Muscle of leg (tissue), 3 donors: ENCODE measurements at regions not wholly inside any gene's neighbourhood (a gene's known extent, or its start where the extent isn't known, plus 50 kb on each side); places are given as distances from the start of the nearest gene placed in this dataset.

Experiments
- DNase-seq: peaks from one replicate; pipeline ENCODE4 v3.0.0; 2013
- H3K27ac ChIP-seq: one replicate; pipeline ENCODE4 v1.5.1; 2013; ENCODE audit warnings: mild to moderate bottlenecking, low read length, control low read depth
- H3K27me3 ChIP-seq: one replicate; pipeline ENCODE4 v1.6.1; 2013; ENCODE audit warnings: low read length; ENCODE audit not compliant: control insufficient read depth, insufficient read depth
- H3K36me3 ChIP-seq: one replicate; pipeline ENCODE4 v1.6.1; 2013; ENCODE audit warnings: low read length; ENCODE audit not compliant: control insufficient read depth, insufficient read depth
- H3K4me1 ChIP-seq: one replicate; pipeline ENCODE4 v1.6.1; 2013; ENCODE audit warnings: low read length; ENCODE audit not compliant: control insufficient read depth, insufficient read depth
- H3K4me3 ChIP-seq: one replicate; pipeline ENCODE4 v1.5.1; 2013; ENCODE audit warnings: low read length, control low read depth
- H3K9me3 ChIP-seq: replicated peaks from 2 replicates; pipeline ENCODE4 v1.6.1; 2013; ENCODE audit warnings: low read depth, low read length; ENCODE audit not compliant: control insufficient read depth
- WGBS: methylation state at CpG from one replicate; pipeline ENCODE4 v1.1.5; 2013; ENCODE audit warnings: missing lambda C conversion rate; ENCODE audit not compliant: insufficient coverage; 5-methylcytosine and 5-hydroxymethylcytosine counted together

- 80% methylated on average over 5 of the region's 6 CpGs for whole genome bisulfite sequencing
- Histone ChIP-seq H3K9me3 (no peaks in the 10 kb centered on the region), H3K4me1 (no peaks in the 10 kb centered on the region), H3K4me3 (no peak overlapping the region), H3K27ac (no peak overlapping the region), H3K27me3 (no peaks in the 10 kb centered on the region), H3K36me3 (no peaks in the 10 kb centered on the region)
- no peak for DNase-seq
These were observed 168.7 kb upstream of the BMPER start for GRCh38 chr7:33736521-33737221.

DNA sequence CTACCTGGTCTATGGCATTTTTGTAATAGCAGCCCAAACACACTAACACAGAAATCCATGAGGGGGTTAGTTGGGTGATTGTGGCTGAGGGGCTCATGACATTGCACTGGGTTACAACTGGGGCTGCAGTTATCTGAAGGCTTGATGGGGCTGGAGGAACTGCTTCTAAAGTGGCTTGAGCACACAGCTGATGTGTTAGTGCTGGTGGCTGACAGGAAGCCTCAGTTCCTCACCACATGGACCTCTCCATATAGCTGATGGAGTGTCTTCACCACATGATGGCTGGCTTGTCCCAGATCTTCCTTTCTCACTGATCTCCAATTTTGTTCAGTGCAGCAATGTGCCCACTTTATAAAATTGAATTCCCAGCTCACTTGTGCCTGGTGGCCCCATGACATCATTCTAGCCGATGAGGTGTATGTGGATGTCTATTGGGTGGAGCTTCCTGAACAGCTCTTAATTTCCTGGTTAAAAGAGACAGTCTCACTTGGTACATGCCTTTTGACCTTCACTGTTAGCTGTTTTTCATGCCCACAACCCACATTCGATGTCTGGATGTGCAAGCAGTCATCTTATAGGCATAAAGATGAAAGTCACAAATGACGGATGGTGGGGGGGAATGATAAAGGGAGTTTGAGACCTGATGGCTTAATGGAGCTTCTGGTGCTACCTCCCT is 166.9 kb upstream of the BMPER start:
- no peaks in the 10 kb centered on the region for H3K27me3 ChIP-seq
- 100% methylated on average over 1 of the region's 3 CpGs for WGBS

GRCh38 chr7:33739286-33739685 is 166.1 kb upstream of the BMPER start:
- Histone ChIP-seq H3K4me1 (no peaks in the 10 kb centered on the region), H3K36me3 (no peaks in the 10 kb centered on the region), H3K27me3 (no peaks in the 10 kb centered on the region), H3K9me3 (peaks cover 5% of the 10 kb centered on the region), H3K27ac (no peak overlapping the region), H3K4me3 (no peak overlapping the region)
- no peak for DNase-seq
- no CpG with 5 or more reads among the region's 4 CpGs for WGBS

More for the DNA sequence above, 166.9 kb upstream of the BMPER start:
- Histone ChIP-seq H3K4me1 (no peaks in the 10 kb centered on the region), H3K4me3 (no peak overlapping the region), H3K9me3 (no peaks in the 10 kb centered on the region), H3K27ac (no peak overlapping the region), H3K36me3 (no peaks in the 10 kb centered on the region)
- DNase-seq = no peak

DNA sequence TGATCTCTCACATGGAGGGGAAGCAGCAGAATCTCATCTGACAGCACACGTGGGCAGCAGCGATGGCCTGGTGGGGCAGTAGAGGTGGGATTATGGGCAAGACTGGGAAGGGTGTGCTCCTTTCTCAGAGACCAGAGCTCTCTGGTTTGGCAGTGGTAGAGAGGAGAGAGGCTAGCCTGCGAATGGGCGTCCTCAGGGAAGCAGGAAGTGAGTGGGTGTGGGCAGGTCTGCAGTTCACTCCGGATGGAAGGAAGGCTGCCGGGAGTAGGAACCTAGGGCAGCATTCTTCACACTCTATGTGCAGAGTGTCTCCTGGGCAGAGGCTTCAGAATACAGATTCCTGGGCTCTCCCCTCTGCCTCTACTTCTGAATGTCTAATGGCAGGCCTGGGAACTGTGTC is 162.8 kb upstream of the BMPER start:
- no peak for DNase-seq
- H3K27ac ChIP-seq = no peak overlapping the region
- H3K27me3 ChIP-seq = no peaks in the 10 kb centered on the region
- no peak overlapping the region for H3K4me3 ChIP-seq
- H3K9me3 ChIP-seq = peaks cover 5% of the 10 kb centered on the region
- 90% methylated on average over 4 of the region's 6 CpGs for WGBS
- no peaks in the 10 kb centered on the region for H3K4me1 ChIP-seq
- H3K36me3 ChIP-seq = no peaks in the 10 kb centered on the region

- no peak for DNase-seq
- Histone ChIP-seq H3K27ac (no peak overlapping the region), H3K9me3 (peaks cover 5% of the 10 kb centered on the region), H3K4me3 (no peak overlapping the region), H3K4me1 (no peaks in the 10 kb centered on the region), H3K36me3 (no peaks in the 10 kb centered on the region), H3K27me3 (no peaks in the 10 kb centered on the region)
- WGBS = 91% methylated on average over 3 of the region's 4 CpGs
These were observed 162.2 kb upstream of the BMPER start for GRCh38 chr7:33742999-33743587.

DNA sequence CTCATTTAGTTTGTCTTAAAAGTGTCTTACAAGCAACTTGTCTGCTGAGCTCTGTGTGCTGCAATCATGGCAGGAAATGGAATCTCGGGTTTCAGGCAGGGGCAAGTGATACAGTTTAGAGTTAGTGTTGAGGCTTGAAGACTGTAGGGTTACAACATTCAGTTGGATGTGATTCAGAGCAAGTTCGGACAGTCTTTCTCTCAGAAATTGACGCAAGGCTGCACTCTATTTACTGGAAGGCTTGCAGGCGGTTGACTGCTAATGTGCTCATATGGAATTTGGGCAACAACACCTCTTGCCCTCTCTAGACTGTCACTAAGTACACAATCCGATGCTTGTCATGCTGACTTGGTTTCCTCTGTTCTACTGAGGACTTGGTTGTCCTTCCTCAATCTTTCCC is 161.7 kb upstream of the BMPER start:
- Histone ChIP-seq H3K27me3 (no peaks in the 10 kb centered on the region), H3K36me3 (no peaks in the 10 kb centered on the region), H3K27ac (no peak overlapping the region), H3K4me1 (no peaks in the 10 kb centered on the region), H3K9me3 (peaks cover 5% of the 10 kb centered on the region), H3K4me3 (no peak overlapping the region)
- no peak for DNase-seq
- WGBS = 73% methylated on average over 4 of the region's 5 CpGs

DNA sequence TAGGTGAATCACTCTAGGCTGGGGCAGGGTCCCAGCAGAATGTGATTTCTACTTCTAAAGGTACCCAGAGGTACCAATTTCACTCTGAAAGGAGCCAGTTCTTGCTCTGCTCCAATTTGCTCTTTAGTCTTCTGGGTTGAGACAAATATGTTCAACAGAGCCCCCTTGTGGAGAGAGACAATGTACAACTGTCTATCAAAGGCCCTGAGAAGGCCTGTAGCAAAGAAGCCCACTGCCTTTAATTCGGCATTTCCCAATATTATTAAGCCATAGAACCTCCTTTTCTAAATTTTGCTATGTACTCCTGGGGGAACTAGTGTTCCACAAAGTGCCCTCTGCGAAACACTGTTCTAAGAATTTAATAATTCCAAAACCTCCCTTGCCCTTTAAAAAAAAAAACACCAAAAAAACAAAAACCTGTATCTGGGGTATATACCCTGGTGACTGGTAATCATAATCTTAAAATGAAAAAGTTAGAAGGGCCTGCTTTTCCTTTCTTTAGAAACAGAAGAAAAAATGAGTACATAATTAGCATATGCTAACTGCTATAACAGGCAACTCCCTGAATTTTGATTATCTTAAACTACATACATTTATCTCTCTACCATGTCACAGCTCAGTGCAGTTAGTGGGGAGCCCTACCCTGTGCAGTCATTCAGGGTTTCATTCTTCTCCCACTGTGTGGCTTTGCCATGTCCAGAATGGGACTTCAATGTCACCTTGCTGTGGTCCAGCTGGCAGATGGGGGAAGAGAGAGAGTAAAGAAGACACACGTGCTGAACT is 160.9 kb upstream of the BMPER start:
- Histone ChIP-seq H3K4me1 (no peaks in the 10 kb centered on the region), H3K9me3 (peaks cover 5% of the 10 kb centered on the region), H3K4me3 (no peak overlapping the region), H3K36me3 (no peaks in the 10 kb centered on the region), H3K27me3 (no peaks in the 10 kb centered on the region), H3K27ac (no peak overlapping the region)
- WGBS = 92% methylated on average over 2 of the region's 3 CpGs
- DNase-seq = no peak

- H3K9me3 ChIP-seq = peaks cover 5% of the 10 kb centered on the region
These were observed 159.4 kb upstream of the BMPER start for GRCh38 chr7:33745934-33746333.

GRCh38 chr7:33748793-33749192 is 156.5 kb upstream of the BMPER start:
- no peak overlapping the region for H3K4me3 ChIP-seq
- WGBS = 39% methylated on average over 2 of the region's 7 CpGs
- H3K9me3 ChIP-seq = peaks cover 3% of the 10 kb centered on the region
- no peak overlapping the region for H3K27ac ChIP-seq
- H3K27me3 ChIP-seq = no peaks in the 10 kb centered on the region
- no peak for DNase-seq
- no peaks in the 10 kb centered on the region for H3K4me1 ChIP-seq
- no peaks in the 10 kb centered on the region for H3K36me3 ChIP-seq

More at GRCh38 chr7:33745934-33746333, 159.4 kb upstream of the BMPER start:
- H3K4me3 ChIP-seq = no peak overlapping the region
- no peaks in the 10 kb centered on the region for H3K27me3 ChIP-seq
- H3K27ac ChIP-seq = no peak overlapping the region
- H3K36me3 ChIP-seq = no peaks in the 10 kb centered on the region
- H3K4me1 ChIP-seq = no peaks in the 10 kb centered on the region
- no CpG with 5 or more reads among the region's 3 CpGs for WGBS
- DNase-seq = no peak

DNA sequence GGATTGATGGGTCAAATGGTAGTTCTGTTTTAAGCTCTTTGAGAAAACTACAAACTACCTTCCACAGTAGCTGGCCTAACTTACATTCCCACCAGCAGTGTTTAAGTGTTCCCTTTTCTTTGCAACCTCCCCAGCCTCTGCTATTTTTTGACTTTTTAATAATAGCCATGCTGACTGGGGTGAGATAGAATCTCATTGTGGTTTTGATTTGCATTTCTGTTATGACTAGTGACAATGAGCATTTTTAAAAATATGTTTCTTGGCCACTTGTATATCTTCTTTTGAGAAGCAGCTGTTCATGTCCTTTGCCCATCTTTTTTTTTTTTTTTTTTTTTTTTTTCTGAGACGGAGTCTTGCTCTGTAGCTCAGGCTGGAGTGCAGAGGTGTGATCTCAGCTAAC is 155.2 kb upstream of the BMPER start:
- no peak for DNase-seq
- Histone ChIP-seq H3K4me1 (peaks cover 1% of the 10 kb centered on the region), H3K36me3 (no peaks in the 10 kb centered on the region), H3K9me3 (no peaks in the 10 kb centered on the region), H3K27me3 (no peaks in the 10 kb centered on the region), H3K4me3 (no peak overlapping the region), H3K27ac (no peak overlapping the region)
- no CpG with 5 or more reads among the region's 1 CpG for WGBS
